ENCODE measurements at regions not wholly inside any gene's neighbourhood (a gene's known extent, or its start where the extent isn't known, plus 50 kb on each side); places are given as distances from the start of the nearest gene placed in this dataset.

- TF ChIP-seq, protein P1, sequence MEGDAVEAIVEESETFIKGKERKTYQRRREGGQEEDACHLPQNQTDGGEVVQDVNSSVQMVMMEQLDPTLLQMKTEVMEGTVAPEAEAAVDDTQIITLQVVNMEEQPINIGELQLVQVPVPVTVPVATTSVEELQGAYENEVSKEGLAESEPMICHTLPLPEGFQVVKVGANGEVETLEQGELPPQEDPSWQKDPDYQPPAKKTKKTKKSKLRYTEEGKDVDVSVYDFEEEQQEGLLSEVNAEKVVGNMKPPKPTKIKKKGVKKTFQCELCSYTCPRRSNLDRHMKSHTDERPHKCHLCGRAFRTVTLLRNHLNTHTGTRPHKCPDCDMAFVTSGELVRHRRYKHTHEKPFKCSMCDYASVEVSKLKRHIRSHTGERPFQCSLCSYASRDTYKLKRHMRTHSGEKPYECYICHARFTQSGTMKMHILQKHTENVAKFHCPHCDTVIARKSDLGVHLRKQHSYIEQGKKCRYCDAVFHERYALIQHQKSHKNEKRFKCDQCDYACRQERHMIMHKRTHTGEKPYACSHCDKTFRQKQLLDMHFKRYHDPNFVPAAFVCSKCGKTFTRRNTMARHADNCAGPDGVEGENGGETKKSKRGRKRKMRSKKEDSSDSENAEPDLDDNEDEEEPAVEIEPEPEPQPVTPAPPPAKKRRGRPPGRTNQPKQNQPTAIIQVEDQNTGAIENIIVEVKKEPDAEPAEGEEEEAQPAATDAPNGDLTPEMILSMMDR (IDR thresholded peaks at IDR 0.05; ENCODE audit: insufficient read depth, low read length, poor library complexity, severe bottlenecking): no peak
- no peak for TF ChIP-seq EZH2phosphoT487 (conservative IDR thresholded peaks at IDR 0.05; ENCODE audit: low read length)
Observed at GRCh38 chr12:93019212-93019927, 90.3 kb upstream of the EEA1 start.

Measured in SU-DHL-6 (cell line).